ENCODE measurements at regions not wholly inside any gene's neighbourhood (a gene's known extent, or its start where the extent isn't known, plus 50 kb on each side); places are given as distances from the start of the nearest gene placed in this dataset.

- TF ChIP-seq POLR2A (IDR thresholded peaks at IDR 0.05), result no peak
- TF ChIP-seq CTCF (IDR thresholded peaks at IDR 0.05), result no peak
Measured at GRCh38 chr18:42533616-42534015, 578.6 kb downstream of the PIK3C3 start.

All from upper lobe of left lung (tissue), 4 donors.